T47D (cell line): ENCODE measurements at regions not wholly inside any gene's neighbourhood (a gene's known extent, or its start where the extent isn't known, plus 50 kb on each side); places are given as distances from the start of the nearest gene placed in this dataset.

Source experiments
- DNase-seq, 2 experiments: peaks; one replicate each; pipeline versions ENCODE4 v3.0.0 to v3.0.0-alpha.2; 2011 to 2012; ENCODE audit warnings: low read depth in 1 of 2, low spot score in 1 of 2
- JUND ChIP-seq: IDR thresholded peaks from 2 replicates; pipeline ENCODE4 v1.6.1; 2012; ENCODE audit warnings: low read depth
- in situ Hi-C: cut with HindIII; loops from 2 replicates; pipeline ENCODE4 v1.10.0; 2016; ENCODE audit warnings: low sequenced_read_pairs, low pct_unique_long_range_greater_than_20kb

GRCh38 chr2:172281648-172282570, 145.5 kb upstream of the ITGA6 start:
- no peak for DNase-seq
- no peak for TF ChIP-seq JUND
- in situ Hi-C loops = no loop called here

- TF ChIP-seq JUND = no peak
- DNase-seq = no peak
- in situ Hi-C loops = no loop called here
Measured at GRCh38 chr2:172282944-172283343, 144.4 kb upstream of the ITGA6 start.

DNA sequence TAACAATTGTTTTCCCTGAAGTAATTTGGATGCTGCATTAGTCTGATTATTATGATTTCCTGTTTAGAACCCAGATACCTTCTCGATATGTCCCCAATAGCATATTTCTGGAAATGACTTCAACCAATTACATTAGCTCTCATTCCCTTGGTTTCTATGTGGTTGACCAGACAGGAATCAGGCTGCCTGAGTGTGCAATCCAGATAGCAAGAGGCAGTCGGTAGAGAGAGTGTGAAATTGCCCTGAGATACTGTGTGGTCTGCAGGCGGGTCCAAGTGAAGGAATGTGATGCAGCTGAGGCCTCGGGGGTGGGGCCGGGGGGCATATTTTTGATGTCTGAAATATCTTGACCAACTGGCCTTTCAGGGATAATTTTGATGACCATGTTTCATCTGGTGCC, 143.9 kb upstream of the ITGA6 start:
- no peak for TF ChIP-seq JUND
- no peak for DNase-seq
- in situ Hi-C loops = no loop called here

GRCh38 chr2:172284209-172284608, 143.2 kb upstream of the ITGA6 start:
- no peak for DNase-seq
- TF ChIP-seq JUND = no peak
- in situ Hi-C loops = no loop called here

GRCh38 chr2:172285010-172285621, 142.3 kb upstream of the ITGA6 start:
- DNase-seq = no peak
- in situ Hi-C loops = no loop called here
- no peak for TF ChIP-seq JUND

DNA sequence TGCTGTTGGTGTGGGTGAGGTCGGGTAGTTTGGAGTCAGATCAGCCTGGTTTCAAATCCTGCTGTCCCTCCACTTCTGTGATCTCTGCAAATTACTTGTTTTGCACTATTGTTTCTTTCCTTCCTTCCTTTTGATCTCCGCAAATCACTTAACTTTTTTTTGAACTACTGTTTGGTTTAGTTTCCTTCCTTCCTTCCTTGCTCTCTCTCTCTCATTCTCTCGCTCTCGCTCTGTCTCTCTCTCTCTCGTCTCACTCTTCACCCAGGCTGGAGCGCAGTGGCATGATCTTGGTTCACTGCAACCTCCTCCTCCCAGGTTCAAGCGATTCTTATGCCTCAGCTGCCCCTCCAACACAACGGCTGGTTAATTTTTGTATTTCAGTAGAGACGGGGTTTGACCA, 141.6 kb upstream of the ITGA6 start:
- in situ Hi-C loops = no loop called here
- no peak for DNase-seq
- TF ChIP-seq JUND = no peak

GRCh38 chr2:172287190-172287589, 140.2 kb upstream of the ITGA6 start:
- no peak for TF ChIP-seq JUND
- in situ Hi-C loops = no loop called here
- no peak for DNase-seq

GRCh38 chr2:172287605-172288315, 139.6 kb upstream of the ITGA6 start:
- TF ChIP-seq JUND = no peak
- DNase-seq = no peak
- in situ Hi-C loops = no loop called here

GRCh38 chr2:172288603-172289002, 138.8 kb upstream of the ITGA6 start:
- in situ Hi-C loops = no loop called here
- DNase-seq = no peak
- TF ChIP-seq JUND = no peak

- DNase-seq = peak; percentile 8 to 55
- in situ Hi-C loops = no loop called here
- no peak for TF ChIP-seq JUND
Measured at GRCh38 chr2:172293952-172294351, 133.4 kb upstream of the ITGA6 start.

- no peak for DNase-seq
- TF ChIP-seq JUND = no peak
- in situ Hi-C loops = no loop called here
Measured at GRCh38 chr2:172294983-172295382, 132.4 kb upstream of the ITGA6 start.

DNA sequence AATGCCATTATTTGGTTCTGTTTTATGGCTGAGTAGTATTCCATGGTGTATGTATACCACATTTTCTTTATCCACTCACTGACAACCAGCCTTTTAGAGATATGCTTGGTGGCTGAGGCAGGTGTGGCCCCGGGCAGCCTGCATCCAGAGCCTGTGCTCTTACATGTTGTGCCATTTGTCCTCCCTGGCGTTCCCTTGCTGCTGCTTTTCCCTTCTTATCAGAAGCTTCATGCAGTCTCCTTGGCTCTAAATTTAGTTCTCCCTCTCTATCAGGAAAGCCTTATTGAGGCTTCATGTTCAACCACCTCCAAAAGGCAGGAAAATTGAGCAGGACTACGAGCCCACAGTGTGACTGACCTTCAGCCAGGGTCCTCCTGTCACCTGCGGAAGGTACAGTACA, 131.7 kb upstream of the ITGA6 start:
- no peak for DNase-seq
- no peak for TF ChIP-seq JUND
- in situ Hi-C loops = no loop called here
